GM23338 (cell line): ENCODE measurements at regions not wholly inside any gene's neighbourhood (a gene's known extent, or its start where the extent isn't known, plus 50 kb on each side); places are given as distances from the start of the nearest gene placed in this dataset.

Experiments
- ATAC-seq: fragments of 200-7000 bp; cut with Tn5 transposase; 3 replicates; pipeline ENCODE4 v1.9.1; 2020
- DNase-seq: peaks from one replicate; pipeline ENCODE4 v3.0.0-alpha.2; 2015; ENCODE audit warnings: low spot score
- H2AFZ ChIP-seq: fragments of 200-600 bp; sonication (generic); 2 replicates; pipeline ENCODE4 v1.8.0; 2016; ENCODE audit warnings: antibody characterized with exemption, mild to moderate bottlenecking, moderate library complexity
- H3F3A ChIP-seq: fragments of 200-600 bp; sonication (generic); replicated peaks from 2 replicates; pipeline ENCODE4 v1.8.0; 2017; ENCODE audit warnings: antibody characterized with exemption, mixed run types, low read depth
- H3K27ac ChIP-seq: fragments of 200-600 bp; sonication (generic); 2 replicates; pipeline ENCODE4 v1.6.1; 2016; ENCODE audit warnings: low read depth
- H3K27me3 ChIP-seq: fragments of 200-600 bp; sonication (generic); 2 replicates; pipeline ENCODE4 v1.8.0; 2016; ENCODE audit warnings: mild to moderate bottlenecking, mixed run types, moderate library complexity; ENCODE audit not compliant: insufficient read depth
- H3K36me3 ChIP-seq: fragments of 200-600 bp; sonication (generic); 2 replicates; pipeline ENCODE4 v1.8.0; 2016; ENCODE audit warnings: mild to moderate bottlenecking; ENCODE audit not compliant: insufficient read depth
- H3K4me1 ChIP-seq: fragments of 200-600 bp; sonication (generic); 2 replicates; pipeline ENCODE4 v1.8.0; 2016; ENCODE audit warnings: mild to moderate bottlenecking, moderate library complexity; ENCODE audit not compliant: insufficient read depth
- H3K4me2 ChIP-seq: fragments of 200-600 bp; sonication (generic); 2 replicates; pipeline ENCODE4 v1.7.1; 2017; ENCODE audit warnings: mixed run types
- H3K4me3 ChIP-seq: fragments of 200-600 bp; sonication (generic); 2 replicates; pipeline ENCODE4 v1.6.1; 2016; ENCODE audit warnings: mixed run types
- H3K79me2 ChIP-seq: fragments of 200-600 bp; sonication (generic); replicated peaks from 2 replicates; pipeline ENCODE4 v1.8.0; 2017; ENCODE audit warnings: mild to moderate bottlenecking; ENCODE audit not compliant: insufficient read depth
- H3K9me2 ChIP-seq: fragments of 200-600 bp; sonication (generic); 2 replicates; pipeline ENCODE4 v1.8.0; 2017; ENCODE audit not compliant: insufficient read depth
- H4K20me1 ChIP-seq: fragments of 200-600 bp; sonication (generic); replicated peaks from 2 replicates; pipeline ENCODE4 v1.8.0; 2017; ENCODE audit warnings: mild to moderate bottlenecking; ENCODE audit not compliant: insufficient read depth
- H3K27ac Mint-ChIP-seq: 2 replicates; pipeline ENCODE4 v1.8.0; 2020; ENCODE audit warnings: inconsistent platforms, mild to moderate bottlenecking, moderate library complexity, mixed read lengths
- H3K27me3 Mint-ChIP-seq: 3 replicates; pipeline ENCODE4 v1.8.0; 2022; ENCODE audit warnings: low read depth, mild to moderate bottlenecking, moderate library complexity, mixed read lengths, inconsistent platforms; ENCODE audit not compliant: insufficient read depth, poor library complexity
- H3K36me3 Mint-ChIP-seq: 3 replicates; pipeline ENCODE4 v1.8.0; 2021; ENCODE audit warnings: low read depth, mild to moderate bottlenecking, inconsistent platforms, moderate library complexity, mixed read lengths
- H3K4me1 Mint-ChIP-seq: 3 replicates; pipeline ENCODE4 v1.8.0; 2020; ENCODE audit warnings: mild to moderate bottlenecking, inconsistent platforms, mixed read lengths
- H3K4me3 Mint-ChIP-seq: 3 replicates; pipeline ENCODE4 v1.8.0; 2021; ENCODE audit warnings: moderate library complexity, mild to moderate bottlenecking, inconsistent platforms, mixed read lengths
- H3K9me3 Mint-ChIP-seq: 3 replicates; pipeline ENCODE4 v1.8.0; 2020; ENCODE audit warnings: moderate library complexity, mild to moderate bottlenecking, inconsistent platforms, mixed read lengths
- CREB1 ChIP-seq: fragments of 250-450 bp; sonication (Bioruptor Pico); IDR thresholded peaks from 2 replicates; pipeline ENCODE4 v1.5.0; 2020; ENCODE audit warnings: low read depth, mild to moderate bottlenecking, moderate library complexity
- ETS1 ChIP-seq: IDR thresholded peaks from 2 replicates; pipeline ENCODE4 v1.6.1; 2016; ENCODE audit warnings: antibody characterized with exemption
- EZH2 ChIP-seq: fragments of 200-600 bp; sonication (generic); IDR thresholded peaks from one replicate; pipeline ENCODE4 v1.8.0; 2017; ENCODE audit warnings: antibody characterized with exemption, mild to moderate bottlenecking, low read depth; ENCODE audit not compliant: unreplicated experiment
- EZH2phosphoT487 ChIP-seq: fragments of 200-600 bp; sonication (generic); IDR thresholded peaks from one replicate; pipeline ENCODE4 v1.8.1; 2018; ENCODE audit warnings: antibody characterized with exemption; ENCODE audit not compliant: unreplicated experiment
- NANOG ChIP-seq: IDR thresholded peaks from 2 replicates; pipeline ENCODE4 v1.6.1; 2016; ENCODE audit warnings: antibody characterized with exemption, borderline replicate concordance
- POLR2AphosphoS5 ChIP-seq: IDR thresholded peaks from 2 replicates; pipeline ENCODE4 v1.6.1; 2016; ENCODE audit warnings: antibody characterized with exemption, low read depth
- STAT1 ChIP-seq: IDR thresholded peaks from one replicate; pipeline ENCODE4 v1.6.1; 2016; ENCODE audit warnings: antibody characterized with exemption; ENCODE audit not compliant: unreplicated experiment
- ZNF331 ChIP-seq: fragments of 250-450 bp; sonication (Bioruptor Pico); IDR thresholded peaks from 2 replicates; pipeline ENCODE4 v1.5.0; 2020; ENCODE audit warnings: low read depth, mild to moderate bottlenecking, moderate library complexity
- TF ChIP-seq, protein P1 (sequence below): fragments of 250-450 bp; sonication (Bioruptor Pico); IDR thresholded peaks from 2 replicates; pipeline ENCODE4 v1.5.0; 2020; ENCODE audit warnings: mild to moderate bottlenecking, moderate library complexity

GRCh38 chr9:110125207-110125751 is 82.7 kb downstream of the C9orf152 start:
- no peaks in the 10 kb centered on the region for H3K9me2 ChIP-seq
- H3K27ac ChIP-seq = peak overlapping the region; percentile 39
- ATAC-seq (peak; percentile 84), DNase-seq (peak; percentile 88)
- H4K20me1 ChIP-seq = 0 out of 2 replicates have a peak, but pooled peaks cover 4% of the 10 kb centered on the region
- H3K4me2 ChIP-seq = peak overlapping the region; percentile 53
- no peaks in the 10 kb centered on the region for H3K36me3 ChIP-seq
- H3K4me3 ChIP-seq = no peak overlapping the region
- 0 out of 2 replicates have a peak, but pooled peaks cover 7% of the 10 kb centered on the region for H3F3A ChIP-seq
- H3K27me3 Mint-ChIP-seq = peaks cover 8% of the 10 kb centered on the region
- H3K79me2 ChIP-seq = peaks cover 61% of the 10 kb centered on the region
- TF ChIP-seq ETS1 (no peak), POLR2AphosphoS5 (no peak), ZNF331 (no peak), NANOG (no peak), EZH2phosphoT487 (no peak), CREB1 (CRISPR knock-in tag) (peak; percentile 74), EZH2 (no peak)
- H3K27me3 ChIP-seq = no peaks in the 10 kb centered on the region
- H3K4me3 Mint-ChIP-seq = peak overlapping the region; percentile 53
- H3K9me3 Mint-ChIP-seq = no peaks in the 10 kb centered on the region
- H3K4me1 Mint-ChIP-seq = peaks cover 96% of the 10 kb centered on the region
- H3K27ac Mint-ChIP-seq = peak overlapping the region; percentile 96
- no peak overlapping the region for H2AFZ ChIP-seq
- peaks cover 71% of the 10 kb centered on the region for H3K4me1 ChIP-seq
- peaks cover 8% of the 10 kb centered on the region; the same call in 2 of the 3 replicates for H3K36me3 Mint-ChIP-seq

DNA sequence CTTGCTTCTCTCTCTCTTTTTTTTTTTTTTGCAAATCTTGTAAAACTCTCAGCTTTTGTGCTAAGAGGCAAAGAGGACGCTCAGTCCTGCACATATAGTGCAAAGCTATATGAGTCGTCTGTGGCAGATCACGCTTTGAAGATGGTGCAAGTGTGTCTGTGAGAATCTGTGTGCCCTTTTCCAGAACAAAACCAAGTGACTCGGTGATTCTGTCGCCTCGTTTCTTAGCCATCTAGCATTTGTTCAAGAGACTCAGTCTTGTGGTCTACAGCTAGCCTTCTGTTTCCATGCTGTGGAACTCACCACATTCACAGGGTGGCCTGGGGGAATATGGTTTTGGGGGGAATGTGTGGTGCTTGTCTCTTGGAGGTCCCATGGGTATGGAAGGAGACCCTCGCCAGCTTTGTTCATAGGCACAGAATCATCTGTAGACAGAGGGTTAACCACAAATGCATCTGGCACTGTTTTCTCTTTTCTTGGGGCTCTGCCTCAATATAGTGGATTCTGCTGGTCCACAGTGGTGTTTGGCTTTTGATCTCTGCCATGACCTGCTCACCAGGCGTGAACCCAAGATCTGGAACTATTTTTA is 82.1 kb downstream of the C9orf152 start:
- H3K4me2 ChIP-seq = peak overlapping the region; percentile 53
- H3K9me2 ChIP-seq = no peaks in the 10 kb centered on the region
- peaks cover 61% of the 10 kb centered on the region for H3K79me2 ChIP-seq
- Mint-ChIP-seq H3K4me1 (peaks cover 97% of the 10 kb centered on the region), H3K36me3 (peaks cover 8% of the 10 kb centered on the region; the same call in 2 of the 3 replicates), H3K27me3 (peaks cover 6% of the 10 kb centered on the region), H3K9me3 (no peaks in the 10 kb centered on the region), H3K4me3 (peak overlapping the region; percentile 53), H3K27ac (peak overlapping the region; percentile 96)
- DNase-seq = no peak
- H2AFZ ChIP-seq = no peak overlapping the region
- peaks cover 73% of the 10 kb centered on the region for H3K4me1 ChIP-seq
- 0 out of 2 replicates have a peak, but pooled peaks cover 4% of the 10 kb centered on the region for H4K20me1 ChIP-seq
- peak overlapping the region; percentile 22 for H3K27ac ChIP-seq
- no peak for ATAC-seq
- H3K27me3 ChIP-seq = no peaks in the 10 kb centered on the region
- H3F3A ChIP-seq = 0 out of 2 replicates have a peak, but pooled peaks cover 7% of the 10 kb centered on the region
- H3K36me3 ChIP-seq = no peaks in the 10 kb centered on the region
- no peak overlapping the region for H3K4me3 ChIP-seq
- no peak for TF ChIP-seq EZH2phosphoT487
- TF ChIP-seq STAT1 = no peak
- TF ChIP-seq ETS1 = no peak
- TF ChIP-seq, protein P1, sequence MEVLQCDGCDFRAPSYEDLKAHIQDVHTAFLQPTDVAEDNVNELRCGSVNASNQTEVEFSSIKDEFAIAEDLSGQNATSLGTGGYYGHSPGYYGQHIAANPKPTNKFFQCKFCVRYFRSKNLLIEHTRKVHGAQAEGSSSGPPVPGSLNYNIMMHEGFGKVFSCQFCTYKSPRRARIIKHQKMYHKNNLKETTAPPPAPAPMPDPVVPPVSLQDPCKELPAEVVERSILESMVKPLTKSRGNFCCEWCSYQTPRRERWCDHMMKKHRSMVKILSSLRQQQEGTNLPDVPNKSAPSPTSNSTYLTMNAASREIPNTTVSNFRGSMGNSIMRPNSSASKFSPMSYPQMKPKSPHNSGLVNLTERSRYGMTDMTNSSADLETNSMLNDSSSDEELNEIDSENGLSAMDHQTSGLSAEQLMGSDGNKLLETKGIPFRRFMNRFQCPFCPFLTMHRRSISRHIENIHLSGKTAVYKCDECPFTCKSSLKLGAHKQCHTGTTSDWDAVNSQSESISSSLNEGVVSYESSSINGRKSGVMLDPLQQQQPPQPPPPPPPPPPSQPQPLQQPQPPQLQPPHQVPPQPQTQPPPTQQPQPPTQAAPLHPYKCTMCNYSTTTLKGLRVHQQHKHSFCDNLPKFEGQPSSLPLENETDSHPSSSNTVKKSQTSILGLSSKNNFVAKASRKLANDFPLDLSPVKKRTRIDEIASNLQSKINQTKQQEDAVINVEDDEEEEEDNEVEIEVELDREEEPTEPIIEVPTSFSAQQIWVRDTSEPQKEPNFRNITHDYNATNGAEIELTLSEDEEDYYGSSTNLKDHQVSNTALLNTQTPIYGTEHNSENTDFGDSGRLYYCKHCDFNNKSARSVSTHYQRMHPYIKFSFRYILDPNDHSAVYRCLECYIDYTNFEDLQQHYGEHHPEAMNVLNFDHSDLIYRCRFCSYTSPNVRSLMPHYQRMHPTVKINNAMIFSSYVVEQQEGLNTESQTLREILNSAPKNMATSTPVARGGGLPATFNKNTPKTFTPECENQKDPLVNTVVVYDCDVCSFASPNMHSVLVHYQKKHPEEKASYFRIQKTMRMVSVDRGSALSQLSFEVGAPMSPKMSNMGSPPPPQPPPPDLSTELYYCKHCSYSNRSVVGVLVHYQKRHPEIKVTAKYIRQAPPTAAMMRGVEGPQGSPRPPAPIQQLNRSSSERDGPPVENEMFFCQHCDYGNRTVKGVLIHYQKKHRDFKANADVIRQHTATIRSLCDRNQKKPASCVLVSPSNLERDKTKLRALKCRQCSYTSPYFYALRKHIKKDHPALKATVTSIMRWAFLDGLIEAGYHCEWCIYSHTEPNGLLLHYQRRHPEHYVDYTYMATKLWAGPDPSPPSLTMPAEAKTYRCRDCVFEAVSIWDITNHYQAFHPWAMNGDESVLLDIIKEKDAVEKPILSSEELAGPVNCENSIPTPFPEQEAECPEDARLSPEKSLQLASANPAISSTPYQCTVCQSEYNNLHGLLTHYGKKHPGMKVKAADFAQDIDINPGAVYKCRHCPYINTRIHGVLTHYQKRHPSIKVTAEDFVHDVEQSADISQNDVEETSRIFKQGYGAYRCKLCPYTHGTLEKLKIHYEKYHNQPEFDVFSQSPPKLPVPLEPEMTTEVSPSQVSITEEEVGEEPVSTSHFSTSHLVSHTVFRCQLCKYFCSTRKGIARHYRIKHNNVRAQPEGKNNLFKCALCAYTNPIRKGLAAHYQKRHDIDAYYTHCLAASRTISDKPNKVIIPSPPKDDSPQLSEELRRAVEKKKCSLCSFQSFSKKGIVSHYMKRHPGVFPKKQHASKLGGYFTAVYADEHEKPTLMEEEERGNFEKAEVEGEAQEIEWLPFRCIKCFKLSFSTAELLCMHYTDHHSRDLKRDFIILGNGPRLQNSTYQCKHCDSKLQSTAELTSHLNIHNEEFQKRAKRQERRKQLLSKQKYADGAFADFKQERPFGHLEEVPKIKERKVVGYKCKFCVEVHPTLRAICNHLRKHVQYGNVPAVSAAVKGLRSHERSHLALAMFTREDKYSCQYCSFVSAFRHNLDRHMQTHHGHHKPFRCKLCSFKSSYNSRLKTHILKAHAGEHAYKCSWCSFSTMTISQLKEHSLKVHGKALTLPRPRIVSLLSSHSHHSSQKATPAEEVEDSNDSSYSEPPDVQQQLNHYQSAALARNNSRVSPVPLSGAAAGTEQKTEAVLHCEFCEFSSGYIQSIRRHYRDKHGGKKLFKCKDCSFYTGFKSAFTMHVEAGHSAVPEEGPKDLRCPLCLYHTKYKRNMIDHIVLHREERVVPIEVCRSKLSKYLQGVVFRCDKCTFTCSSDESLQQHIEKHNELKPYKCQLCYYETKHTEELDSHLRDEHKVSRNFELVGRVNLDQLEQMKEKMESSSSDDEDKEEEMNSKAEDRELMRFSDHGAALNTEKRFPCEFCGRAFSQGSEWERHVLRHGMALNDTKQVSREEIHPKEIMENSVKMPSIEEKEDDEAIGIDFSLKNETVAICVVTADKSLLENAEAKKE (CRISPR knock-in tag) = no peak
- no peak for TF ChIP-seq NANOG
